ENCODE measurements at regions not wholly inside any gene's neighbourhood (a gene's known extent, or its start where the extent isn't known, plus 50 kb on each side); places are given as distances from the start of the nearest gene placed in this dataset.

DNA sequence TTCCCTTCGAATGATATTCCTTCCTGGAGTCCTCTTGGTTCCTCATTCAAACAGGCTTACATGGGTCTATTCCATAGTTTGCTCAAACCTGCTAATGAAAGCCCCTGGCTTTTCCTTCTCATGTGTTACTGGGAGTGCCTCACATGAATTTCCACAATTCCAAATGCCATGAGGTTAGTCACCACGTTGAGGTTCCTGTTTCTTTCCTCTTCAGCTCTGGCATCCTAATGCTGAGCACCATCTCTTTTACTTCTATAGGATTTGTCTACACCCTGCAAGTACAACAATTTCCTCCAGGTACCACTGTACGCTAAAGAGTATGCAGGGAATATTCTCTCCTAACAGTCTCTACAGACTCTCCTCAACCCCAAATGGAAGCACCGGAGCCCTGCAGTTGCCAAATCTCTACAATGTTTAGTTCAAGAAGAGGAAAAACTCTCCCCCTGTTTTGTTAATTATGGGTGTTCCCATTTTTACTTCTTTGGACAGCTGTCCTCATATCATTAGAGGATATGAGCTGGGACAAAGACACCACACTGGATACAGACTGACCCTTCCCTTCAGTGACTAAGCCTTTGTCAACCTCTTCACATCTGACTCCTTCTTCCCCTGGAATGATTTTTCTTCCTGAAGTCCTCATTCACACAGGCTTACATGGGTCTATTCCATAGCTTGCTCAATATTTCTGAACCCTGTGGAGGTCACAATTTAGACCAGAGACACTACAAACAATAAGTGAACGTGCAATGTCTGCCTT lies 145.8 kb upstream of the BET1 start:
- no peak for TF ChIP-seq SNAI2 (CRISPR knock-in tag; IDR thresholded peaks at IDR 0.05)
- TF ChIP-seq BACH2 (CRISPR knock-in tag; IDR thresholded peaks at IDR 0.05; ENCODE audit: borderline replicate concordance): no peak
- TF ChIP-seq PATZ1 (CRISPR knock-in tag; IDR thresholded peaks at IDR 0.05; ENCODE audit: borderline replicate concordance): no peak
- no peak for TF ChIP-seq ARNTL (CRISPR knock-in tag; IDR thresholded peaks at IDR 0.05; ENCODE audit: borderline replicate concordance, low read depth)

All from SK-N-SH treated with all-trans-retinoic acid at 6 μM for 48 hours (cell line).